ENCODE measurements at regions not wholly inside any gene's neighbourhood (a gene's known extent, or its start where the extent isn't known, plus 50 kb on each side); places are given as distances from the start of the nearest gene placed in this dataset.

DNA sequence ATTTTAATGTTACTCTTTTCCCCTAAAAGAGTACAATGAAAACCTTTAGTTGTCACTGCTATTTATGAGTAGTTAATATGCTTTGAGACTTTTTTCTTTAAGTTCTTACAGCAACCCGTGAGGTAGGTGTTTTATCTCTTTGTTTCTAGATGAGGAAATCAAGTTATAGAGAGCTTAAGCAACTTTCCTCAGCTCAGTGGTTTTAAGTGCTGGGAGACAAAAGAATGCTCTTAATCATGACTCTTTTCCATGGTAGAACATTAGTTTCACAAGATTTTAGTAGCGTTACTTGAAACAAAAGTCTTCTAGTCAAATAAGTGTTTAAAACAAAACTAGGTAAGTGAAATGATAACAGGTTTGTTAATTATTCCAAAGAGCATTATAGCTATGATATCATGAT lies 354.7 kb upstream of the PITX2 start:
- TF ChIP-seq, protein P1, sequence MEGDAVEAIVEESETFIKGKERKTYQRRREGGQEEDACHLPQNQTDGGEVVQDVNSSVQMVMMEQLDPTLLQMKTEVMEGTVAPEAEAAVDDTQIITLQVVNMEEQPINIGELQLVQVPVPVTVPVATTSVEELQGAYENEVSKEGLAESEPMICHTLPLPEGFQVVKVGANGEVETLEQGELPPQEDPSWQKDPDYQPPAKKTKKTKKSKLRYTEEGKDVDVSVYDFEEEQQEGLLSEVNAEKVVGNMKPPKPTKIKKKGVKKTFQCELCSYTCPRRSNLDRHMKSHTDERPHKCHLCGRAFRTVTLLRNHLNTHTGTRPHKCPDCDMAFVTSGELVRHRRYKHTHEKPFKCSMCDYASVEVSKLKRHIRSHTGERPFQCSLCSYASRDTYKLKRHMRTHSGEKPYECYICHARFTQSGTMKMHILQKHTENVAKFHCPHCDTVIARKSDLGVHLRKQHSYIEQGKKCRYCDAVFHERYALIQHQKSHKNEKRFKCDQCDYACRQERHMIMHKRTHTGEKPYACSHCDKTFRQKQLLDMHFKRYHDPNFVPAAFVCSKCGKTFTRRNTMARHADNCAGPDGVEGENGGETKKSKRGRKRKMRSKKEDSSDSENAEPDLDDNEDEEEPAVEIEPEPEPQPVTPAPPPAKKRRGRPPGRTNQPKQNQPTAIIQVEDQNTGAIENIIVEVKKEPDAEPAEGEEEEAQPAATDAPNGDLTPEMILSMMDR (IDR thresholded peaks at IDR 0.05 in 4 of 5, conservative IDR thresholded peaks at IDR 0.05 in 1 of 5), result no peak
- no peak for TF ChIP-seq POLR2A (IDR thresholded peaks at IDR 0.05)
